Activated T-helper 2 cell treated with anti-CD3 and anti-CD28 coated beads, Interferon-gamma antibody, Interleukin-2, Interleukin-4, amounts not matched to agents 10 μg/mL and 5 μg/mL and 100 μg/mL, durations not matched to agents 14 hours and 24 hours and 36 hours (primary cell): ENCODE measurements at regions not wholly inside any gene's neighbourhood (a gene's known extent, or its start where the extent isn't known, plus 50 kb on each side); places are given as distances from the start of the nearest gene placed in this dataset.
"Not testable (repeated sequence)": the region's sequence is repeated elsewhere in the genome, so short reads cannot be mapped to it uniquely, and the experiment has no call there.

Experiments used
- DNase-seq: peaks from one replicate; pipeline ENCODE4 v3.0.0; 2021; ENCODE audit warnings: low spot score
- H3K27ac Mint-ChIP-seq: one replicate; pipeline ENCODE4 v1.8.0; 2021; ENCODE audit warnings: mixed read lengths
- H3K27me3 Mint-ChIP-seq: one replicate; pipeline ENCODE4 v1.8.0; 2021; ENCODE audit warnings: low read depth, mixed read lengths
- H3K36me3 Mint-ChIP-seq: one replicate; pipeline ENCODE4 v1.8.0; 2021; ENCODE audit warnings: low read depth, mixed read lengths
- H3K4me1 Mint-ChIP-seq: one replicate; pipeline ENCODE4 v1.8.0; 2021; ENCODE audit warnings: low read depth, mixed read lengths
- H3K4me3 Mint-ChIP-seq: one replicate; pipeline ENCODE4 v1.8.0; 2021; ENCODE audit warnings: low read depth, mild to moderate bottlenecking, moderate library complexity, mixed read lengths
- H3K9me3 Mint-ChIP-seq: one replicate; pipeline ENCODE4 v1.8.0; 2021; ENCODE audit warnings: mixed read lengths
- intact Hi-C: fragments of 100-400 bp; cut with micrococcal nuclease; formaldehyde crosslinking; loops from one replicate; pipeline ENCODE4 v1.15.1; 2023

- intact Hi-C loops, H3K4me1 Mint-ChIP-seq, DNase-seq, H3K4me3 Mint-ChIP-seq, H3K27me3 Mint-ChIP-seq, H3K27ac Mint-ChIP-seq: not testable (repeated sequence)
- peaks cover 24% of the 10 kb centered on the region for H3K36me3 Mint-ChIP-seq
- peaks cover 11% of the 10 kb centered on the region for H3K9me3 Mint-ChIP-seq
Measured at GRCh38 chr7:35915247-35915955, 114.5 kb downstream of the SEPTIN7 start.

DNA sequence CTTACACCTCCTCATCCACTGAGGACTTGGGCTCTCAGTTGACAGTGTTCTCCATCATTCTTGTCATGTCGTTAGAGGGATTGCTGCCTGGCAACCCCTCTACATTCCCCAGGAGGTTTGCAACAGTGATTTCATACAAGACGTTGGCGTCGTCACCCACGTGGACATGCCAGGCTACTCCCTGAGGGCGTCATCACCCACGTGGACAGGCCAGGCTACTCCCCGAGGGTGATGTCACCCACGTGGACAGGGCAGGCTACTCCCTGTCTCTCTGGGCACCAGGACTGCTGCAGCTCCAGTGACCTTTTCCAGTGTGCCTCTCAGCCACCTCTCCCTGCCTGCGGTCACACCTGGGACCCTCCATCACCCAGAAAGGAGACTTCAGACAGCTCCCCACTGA lies 117.4 kb downstream of the SEPTIN7 start:
- H3K4me3 Mint-ChIP-seq, H3K36me3 Mint-ChIP-seq, H3K4me1 Mint-ChIP-seq, H3K27me3 Mint-ChIP-seq, intact Hi-C loops, DNase-seq, H3K9me3 Mint-ChIP-seq, H3K27ac Mint-ChIP-seq: not testable (repeated sequence)

DNA sequence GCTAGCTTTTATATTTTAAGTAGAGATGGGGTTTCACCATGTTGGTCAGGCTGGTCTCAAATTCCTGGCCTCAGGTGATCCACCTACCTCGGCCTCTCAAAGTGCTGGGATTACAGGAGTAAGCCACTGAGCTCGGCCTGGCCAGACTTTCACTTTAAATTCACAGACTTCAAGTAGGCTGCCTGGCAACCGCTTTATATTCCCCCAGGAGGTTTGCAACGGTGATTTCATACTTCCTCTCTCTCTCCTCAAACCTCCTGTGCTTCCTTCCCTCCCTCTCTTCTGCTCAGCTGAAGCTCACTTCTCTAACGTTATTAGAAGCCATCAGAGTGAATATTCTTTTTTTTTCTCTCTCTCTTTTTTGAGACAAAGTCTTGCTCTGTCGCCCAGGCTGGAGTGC lies 118.8 kb downstream of the SEPTIN7 start:
- intact Hi-C loops, H3K27ac Mint-ChIP-seq, H3K9me3 Mint-ChIP-seq, H3K27me3 Mint-ChIP-seq, H3K36me3 Mint-ChIP-seq, DNase-seq, H3K4me1 Mint-ChIP-seq, H3K4me3 Mint-ChIP-seq: not testable (repeated sequence)

DNA sequence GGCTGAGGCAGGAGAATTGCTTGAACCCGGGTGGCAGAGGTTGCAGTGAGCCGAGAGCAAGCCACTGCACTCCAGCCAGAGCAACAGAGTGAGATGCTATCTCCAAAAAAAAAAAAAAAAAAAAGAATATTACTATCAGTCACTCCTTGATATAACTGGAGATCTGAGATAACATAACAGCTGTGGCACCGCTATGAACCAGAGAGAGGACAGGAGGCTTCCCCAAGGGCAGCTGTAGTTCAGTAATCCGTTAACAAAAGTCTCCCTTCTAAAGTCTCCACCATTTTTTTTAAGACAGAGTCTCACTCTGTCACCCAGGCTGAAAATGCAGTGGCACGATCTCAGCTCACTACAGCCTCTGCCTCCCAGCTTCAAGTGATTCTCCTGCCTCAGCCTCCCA lies 120.5 kb downstream of the SEPTIN7 start:
- intact Hi-C loops, H3K9me3 Mint-ChIP-seq, H3K36me3 Mint-ChIP-seq, H3K4me3 Mint-ChIP-seq, H3K27ac Mint-ChIP-seq, H3K4me1 Mint-ChIP-seq, DNase-seq, H3K27me3 Mint-ChIP-seq: not testable (repeated sequence)

DNA sequence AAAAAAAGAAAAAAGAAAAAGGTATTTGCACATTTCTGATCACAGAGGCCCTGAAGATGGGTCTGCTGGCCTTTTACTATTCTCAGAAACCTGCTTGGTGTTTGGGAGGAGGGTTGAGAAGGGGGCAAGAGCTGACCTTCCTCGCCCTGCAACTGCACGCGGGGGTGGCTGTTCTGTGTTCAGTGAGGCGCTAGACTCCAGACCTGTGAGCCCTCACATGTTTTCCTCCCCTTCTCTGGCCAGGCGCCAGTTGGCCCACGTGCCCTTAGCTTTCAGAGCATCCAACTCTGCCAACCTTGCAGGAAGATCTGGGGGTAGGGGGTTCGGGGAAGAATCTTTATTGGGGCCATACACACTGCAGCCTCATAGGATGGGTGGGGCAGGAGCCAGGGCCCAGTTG lies 123.8 kb downstream of the SEPTIN7 start:
- H3K27ac Mint-ChIP-seq, H3K4me3 Mint-ChIP-seq, intact Hi-C loops, H3K27me3 Mint-ChIP-seq, H3K4me1 Mint-ChIP-seq, H3K36me3 Mint-ChIP-seq, H3K9me3 Mint-ChIP-seq, DNase-seq: not testable (repeated sequence)

DNA sequence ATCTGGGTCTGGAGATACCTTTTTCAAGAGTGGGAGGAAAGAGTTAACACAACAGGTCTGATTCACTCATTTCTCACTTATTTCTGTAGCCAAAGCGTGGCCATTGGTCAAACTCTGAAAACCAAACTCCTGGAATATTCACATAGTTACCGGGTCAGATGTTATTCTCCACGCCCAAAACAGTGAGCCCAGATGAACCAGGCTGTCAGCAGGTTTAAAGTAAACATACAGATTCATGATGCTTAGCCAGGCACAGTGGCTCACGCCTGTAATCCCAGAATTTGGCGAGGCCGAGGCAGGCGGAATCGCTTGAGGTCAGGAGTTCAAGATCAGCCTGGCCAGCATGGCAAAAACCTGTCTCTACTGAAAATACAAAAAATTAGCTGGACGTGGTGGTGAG lies 126.1 kb downstream of the SEPTIN7 start:
- H3K27ac Mint-ChIP-seq, H3K4me1 Mint-ChIP-seq, DNase-seq, H3K4me3 Mint-ChIP-seq, H3K27me3 Mint-ChIP-seq, H3K9me3 Mint-ChIP-seq, H3K36me3 Mint-ChIP-seq, intact Hi-C loops: not testable (repeated sequence)

- H3K27ac Mint-ChIP-seq, H3K36me3 Mint-ChIP-seq, H3K27me3 Mint-ChIP-seq, H3K4me1 Mint-ChIP-seq, intact Hi-C loops, H3K9me3 Mint-ChIP-seq, H3K4me3 Mint-ChIP-seq, DNase-seq: not testable (repeated sequence)
Measured at GRCh38 chr7:35931134-35931533, 130.3 kb downstream of the SEPTIN7 start.

GRCh38 chr7:35931551-35931950 lies 130.7 kb downstream of the SEPTIN7 start:
- H3K4me1 Mint-ChIP-seq, H3K4me3 Mint-ChIP-seq, H3K9me3 Mint-ChIP-seq, intact Hi-C loops, DNase-seq, H3K36me3 Mint-ChIP-seq, H3K27ac Mint-ChIP-seq, H3K27me3 Mint-ChIP-seq: not testable (repeated sequence)

GRCh38 chr7:35940695-35941094 lies 139.8 kb downstream of the SEPTIN7 start:
- intact Hi-C loops, H3K27ac Mint-ChIP-seq, H3K36me3 Mint-ChIP-seq, H3K9me3 Mint-ChIP-seq, H3K4me3 Mint-ChIP-seq, H3K27me3 Mint-ChIP-seq, DNase-seq, H3K4me1 Mint-ChIP-seq: not testable (repeated sequence)

- H3K36me3 Mint-ChIP-seq, H3K9me3 Mint-ChIP-seq, H3K4me3 Mint-ChIP-seq: not testable (repeated sequence)
Measured at GRCh38 chr7:35945621-35946020, 144.8 kb downstream of the SEPTIN7 start.

GRCh38 chr7:35955735-35956134 lies 154.9 kb downstream of the SEPTIN7 start:
- H3K4me1 Mint-ChIP-seq, H3K36me3 Mint-ChIP-seq, intact Hi-C loops, H3K9me3 Mint-ChIP-seq, H3K27ac Mint-ChIP-seq, H3K4me3 Mint-ChIP-seq, DNase-seq, H3K27me3 Mint-ChIP-seq: not testable (repeated sequence)

More at GRCh38 chr7:35945621-35946020, 144.8 kb downstream of the SEPTIN7 start:
- H3K27ac Mint-ChIP-seq, H3K4me1 Mint-ChIP-seq, DNase-seq, intact Hi-C loops: not testable (repeated sequence)
- peaks cover 12% of the 10 kb centered on the region for H3K27me3 Mint-ChIP-seq

DNA sequence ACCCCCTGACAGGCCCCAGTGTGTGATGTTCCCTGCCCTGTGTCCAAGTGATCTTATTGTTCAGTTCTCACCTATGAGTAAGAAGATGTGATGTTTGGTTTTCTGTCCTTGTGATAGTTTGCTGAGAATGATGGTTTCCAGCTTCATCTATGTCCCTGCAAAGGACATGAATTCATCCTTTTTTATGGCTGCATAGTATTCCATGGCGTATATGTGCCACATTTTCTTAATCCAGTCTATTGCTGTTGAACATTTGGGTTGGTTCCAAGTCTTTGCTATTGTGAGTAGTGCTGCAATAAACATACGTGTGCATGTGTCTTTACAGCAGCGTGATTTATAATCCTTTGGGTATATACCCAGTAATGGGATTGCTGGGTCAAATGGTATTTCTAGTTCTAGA lies 156.1 kb downstream of the SEPTIN7 start:
- H3K36me3 Mint-ChIP-seq, DNase-seq, H3K4me1 Mint-ChIP-seq, intact Hi-C loops, H3K27ac Mint-ChIP-seq, H3K4me3 Mint-ChIP-seq, H3K27me3 Mint-ChIP-seq, H3K9me3 Mint-ChIP-seq: not testable (repeated sequence)

DNA sequence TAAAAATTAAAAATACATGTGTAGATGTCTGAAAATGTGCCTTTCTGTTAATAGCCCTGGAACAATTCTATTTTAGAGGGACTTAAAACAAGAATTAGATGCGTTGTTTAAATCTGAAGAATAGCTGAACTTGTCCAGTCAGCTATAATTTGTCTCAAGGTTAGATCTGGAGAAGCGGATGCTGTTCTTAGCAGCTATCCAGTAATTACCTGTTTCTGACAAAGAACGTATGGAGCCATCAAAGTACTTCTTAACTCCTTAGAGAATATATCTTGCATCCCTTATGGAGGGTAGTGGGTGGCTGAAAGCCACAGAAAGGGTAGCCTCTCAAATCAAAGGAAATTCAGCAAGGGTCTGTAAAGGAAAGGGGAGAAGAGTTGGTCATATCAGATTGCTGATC lies 160.4 kb downstream of the SEPTIN7 start:
- H3K4me3 Mint-ChIP-seq, H3K4me1 Mint-ChIP-seq, H3K27me3 Mint-ChIP-seq, H3K27ac Mint-ChIP-seq, DNase-seq, H3K9me3 Mint-ChIP-seq, H3K36me3 Mint-ChIP-seq, intact Hi-C loops: not testable (repeated sequence)

DNA sequence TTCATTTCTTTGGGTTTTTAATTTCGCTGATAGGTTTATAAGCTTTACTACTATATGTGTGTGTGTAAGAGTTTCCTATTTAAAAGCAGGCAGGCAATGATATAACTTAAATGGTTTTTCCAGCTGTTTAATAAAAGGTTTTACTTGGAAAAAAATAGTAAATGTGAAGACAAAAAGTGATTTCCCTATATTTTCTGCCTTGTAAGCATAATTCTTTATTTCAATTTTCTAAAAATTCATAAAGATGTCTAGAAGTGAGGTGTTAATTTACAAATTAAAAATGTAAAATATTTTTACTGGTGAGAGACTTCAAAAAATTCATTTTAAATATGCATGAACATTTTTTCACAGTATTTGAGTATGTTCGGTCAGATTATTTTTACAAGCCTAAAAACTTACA lies 161.8 kb downstream of the SEPTIN7 start:
- intact Hi-C loops, H3K27ac Mint-ChIP-seq, H3K4me3 Mint-ChIP-seq, H3K4me1 Mint-ChIP-seq, H3K27me3 Mint-ChIP-seq, DNase-seq, H3K36me3 Mint-ChIP-seq, H3K9me3 Mint-ChIP-seq: not testable (repeated sequence)
